HCT116 (cell line): ENCODE measurements at regions not wholly inside any gene's neighbourhood (a gene's known extent, or its start where the extent isn't known, plus 50 kb on each side); places are given as distances from the start of the nearest gene placed in this dataset.

Experiments used
- CTCF ChIP-seq, 3 experiments: fragments of 200-600 bp in 1 of 3; sonication (generic) in 1 of 3; IDR thresholded peaks in 2 of 3; conservative IDR thresholded peaks in 1 of 3; 2 replicates each; pipeline ENCODE4 v1.5.1; 2012 to 2017; ENCODE audit warnings: low read depth in 2 of 3, low read length in 2 of 3, antibody characterized with exemption in 1 of 3, borderline replicate concordance in 1 of 3, control low read depth in 1 of 3, mild to moderate bottlenecking in 1 of 3, mixed read lengths in 1 of 3, mixed run types in 1 of 3, moderate library complexity in 1 of 3; ENCODE audit not compliant: insufficient read depth in 1 of 3
- EGR1 ChIP-seq: IDR thresholded peaks from 2 replicates; pipeline ENCODE4 v1.6.1; 2012; ENCODE audit warnings: low read depth
- MAX ChIP-seq: IDR thresholded peaks from 2 replicates; pipeline ENCODE4 v1.6.1; 2012
- POLR2A ChIP-seq: IDR thresholded peaks from 2 replicates; pipeline ENCODE4 v1.7.0; 2011; ENCODE audit warnings: borderline replicate concordance; ENCODE audit not compliant: insufficient read depth, insufficient read length; ENCODE audit errors: extremely low read depth
- RAD21 ChIP-seq: IDR thresholded peaks from 2 replicates; pipeline ENCODE4 v1.6.1; 2012; ENCODE audit warnings: low read depth, mild to moderate bottlenecking
- YY1 ChIP-seq: IDR thresholded peaks from 2 replicates; pipeline ENCODE4 v1.6.1; 2011; ENCODE audit warnings: low read length, low read depth, moderate library complexity, mild to moderate bottlenecking; ENCODE audit not compliant: insufficient replicate concordance; ENCODE audit errors: extremely low read depth

- TF ChIP-seq CTCF (IDR thresholded peaks at IDR 0.05 in 2 of 3, conservative IDR thresholded peaks at IDR 0.05 in 1 of 3; ENCODE audit: borderline replicate concordance in 1 of 3, insufficient read depth in 1 of 3, low read depth in 2 of 3, low read length in 2 of 3) (no peak), POLR2A (no peak), EGR1 (no peak), MAX (no peak), YY1 (no peak), RAD21 (no peak)
Observed at GRCh38 chr4:19194672-19195071, 1057.0 kb upstream of the SLIT2 start.
